KMS-11 (cell line): ENCODE measurements at regions not wholly inside any gene's neighbourhood (a gene's known extent, or its start where the extent isn't known, plus 50 kb on each side); places are given as distances from the start of the nearest gene placed in this dataset.

Experiments used
- H2AFZ ChIP-seq: fragments of 200-600 bp; sonication (generic); 2 replicates; pipeline ENCODE4 v1.6.1; 2016; ENCODE audit warnings: antibody characterized with exemption, mixed run types, low read depth
- H3K27ac ChIP-seq: fragments of 200-600 bp; sonication (generic); 2 replicates; pipeline ENCODE4 v1.6.1; 2016; ENCODE audit warnings: mild to moderate bottlenecking, mixed run types
- H3K27me3 ChIP-seq: fragments of 200-600 bp; sonication (generic); 2 replicates; pipeline ENCODE4 v1.6.1; 2017; ENCODE audit warnings: mild to moderate bottlenecking, low read depth, mixed run types, moderate library complexity; ENCODE audit not compliant: insufficient read depth
- H3K36me3 ChIP-seq: fragments of 200-600 bp; sonication (generic); 2 replicates; pipeline ENCODE4 v1.6.1; 2017; ENCODE audit warnings: mild to moderate bottlenecking, mixed run types; ENCODE audit not compliant: insufficient read depth
- H3K4me1 ChIP-seq: fragments of 200-600 bp; sonication (generic); 2 replicates; pipeline ENCODE4 v1.6.1; 2016; ENCODE audit warnings: mild to moderate bottlenecking, low read depth, mixed run types; ENCODE audit not compliant: poor library complexity, severe bottlenecking
- H3K4me2 ChIP-seq: fragments of 200-600 bp; sonication (generic); 2 replicates; pipeline ENCODE4 v1.7.0; 2016; ENCODE audit warnings: mild to moderate bottlenecking, mixed run types
- H3K4me3 ChIP-seq: fragments of 200-600 bp; sonication (generic); IDR thresholded peaks from 2 replicates; pipeline ENCODE4 v1.6.1; 2017; ENCODE audit warnings: low read depth, low read length, mixed read lengths; ENCODE audit not compliant: insufficient read depth
- H3K79me2 ChIP-seq: fragments of 200-600 bp; sonication (generic); 2 replicates; pipeline ENCODE4 v1.6.1; 2016; ENCODE audit warnings: low read depth, mixed run types; ENCODE audit not compliant: insufficient read depth
- H3K9ac ChIP-seq: fragments of 200-600 bp; sonication (generic); 2 replicates; pipeline ENCODE4 v1.6.1; 2016; ENCODE audit warnings: mild to moderate bottlenecking, mixed run types
- H4K20me1 ChIP-seq: fragments of 200-600 bp; sonication (generic); 2 replicates; pipeline ENCODE4 v1.6.1; 2016; ENCODE audit warnings: mild to moderate bottlenecking, mixed run types; ENCODE audit not compliant: insufficient read depth
- CTCF ChIP-seq: fragments of 200-600 bp; sonication (generic); conservative IDR thresholded peaks from 2 replicates; pipeline ENCODE4 v1.6.1; 2017; ENCODE audit warnings: low read depth, mild to moderate bottlenecking, antibody characterized with exemption, low read length, moderate library complexity, mixed read lengths

GRCh38 chrX:42237956-42238355, 314.6 kb upstream of the CASK start:
- H2AFZ ChIP-seq: no peak overlapping the region
- no peaks in the 10 kb centered on the region for H3K79me2 ChIP-seq
- no peak for TF ChIP-seq CTCF
- H4K20me1 ChIP-seq: no peaks in the 10 kb centered on the region
- no peaks in the 10 kb centered on the region for H3K4me1 ChIP-seq
- no peak overlapping the region for H3K27ac ChIP-seq
- H3K4me3 ChIP-seq: no peak overlapping the region
- H3K9ac ChIP-seq: no peak overlapping the region
- H3K27me3 ChIP-seq: no peaks in the 10 kb centered on the region
- no peaks in the 10 kb centered on the region for H3K36me3 ChIP-seq
- no peak overlapping the region for H3K4me2 ChIP-seq

GRCh38 chrX:42229533-42229932, 306.2 kb upstream of the CASK start:
- Histone ChIP-seq H3K9ac (no peak overlapping the region), H3K36me3 (no peaks in the 10 kb centered on the region), H3K4me2 (no peak overlapping the region), H4K20me1 (no peaks in the 10 kb centered on the region), H3K79me2 (no peaks in the 10 kb centered on the region), H2AFZ (no peak overlapping the region), H3K4me1 (no peaks in the 10 kb centered on the region), H3K4me3 (no peak overlapping the region), H3K27ac (no peak overlapping the region), H3K27me3 (no peaks in the 10 kb centered on the region)
- no peak for TF ChIP-seq CTCF

GRCh38 chrX:42220666-42221065, 297.3 kb upstream of the CASK start:
- Histone ChIP-seq H3K79me2 (no peaks in the 10 kb centered on the region), H3K4me2 (no peak overlapping the region)

GRCh38 chrX:42220083-42220482, 296.7 kb upstream of the CASK start:
- no peak overlapping the region for H3K4me3 ChIP-seq
- TF ChIP-seq CTCF: no peak

More at GRCh38 chrX:42220666-42221065, 297.3 kb upstream of the CASK start:
- H2AFZ ChIP-seq: no peak overlapping the region
- TF ChIP-seq CTCF: no peak
- H3K4me1 ChIP-seq: no peaks in the 10 kb centered on the region
- no peak overlapping the region for H3K4me3 ChIP-seq
- no peaks in the 10 kb centered on the region for H3K36me3 ChIP-seq
- no peaks in the 10 kb centered on the region for H4K20me1 ChIP-seq
- H3K27me3 ChIP-seq: no peaks in the 10 kb centered on the region
- no peak overlapping the region for H3K9ac ChIP-seq
- no peak overlapping the region for H3K27ac ChIP-seq

More at GRCh38 chrX:42220083-42220482, 296.7 kb upstream of the CASK start:
- H3K27me3 ChIP-seq: no peaks in the 10 kb centered on the region
- no peaks in the 10 kb centered on the region for H3K36me3 ChIP-seq
- H2AFZ ChIP-seq: no peak overlapping the region
- no peaks in the 10 kb centered on the region for H3K79me2 ChIP-seq
- no peaks in the 10 kb centered on the region for H3K4me1 ChIP-seq
- H4K20me1 ChIP-seq: no peaks in the 10 kb centered on the region
- H3K4me2 ChIP-seq: no peak overlapping the region
- H3K27ac ChIP-seq: no peak overlapping the region
- H3K9ac ChIP-seq: no peak overlapping the region
